HG03060 (cell line): ENCODE measurements at regions not wholly inside any gene's neighbourhood (a gene's known extent, or its start where the extent isn't known, plus 50 kb on each side); places are given as distances from the start of the nearest gene placed in this dataset.

Experiments used
- ATAC-seq: cut with Tn5 transposase; IDR thresholded peaks from one replicate; pipeline ENCODE4 v1.9.1; 2021; ENCODE audit warnings: low read depth, moderate number of reproducible peaks; ENCODE audit not compliant: unreplicated experiment

GRCh38 chr3:80261082-80261481 lies 493.3 kb upstream of the ROBO1 start:
- ATAC-seq: no peak

- ATAC-seq: no peak
These were observed 491.9 kb upstream of the ROBO1 start for GRCh38 chr3:80259736-80260135.

DNA sequence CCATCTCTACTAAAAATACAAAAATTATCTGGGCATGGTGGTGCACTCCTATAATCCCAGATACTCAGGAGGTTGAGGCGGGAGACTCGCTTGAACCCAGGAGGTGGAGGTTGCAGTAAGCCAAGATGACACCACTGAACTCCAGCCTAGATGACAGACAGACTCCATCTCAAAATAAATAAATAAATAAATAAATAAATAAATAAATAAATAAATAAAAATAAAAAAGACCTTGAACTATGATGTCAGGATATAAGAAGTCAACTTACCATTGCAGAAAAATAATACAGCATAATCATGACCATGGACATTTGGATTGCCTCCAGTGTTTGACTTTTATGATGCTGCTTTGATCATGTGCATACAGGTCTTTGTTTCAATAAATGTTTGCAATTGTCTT lies 484.3 kb upstream of the ROBO1 start:
- no peak for ATAC-seq

DNA sequence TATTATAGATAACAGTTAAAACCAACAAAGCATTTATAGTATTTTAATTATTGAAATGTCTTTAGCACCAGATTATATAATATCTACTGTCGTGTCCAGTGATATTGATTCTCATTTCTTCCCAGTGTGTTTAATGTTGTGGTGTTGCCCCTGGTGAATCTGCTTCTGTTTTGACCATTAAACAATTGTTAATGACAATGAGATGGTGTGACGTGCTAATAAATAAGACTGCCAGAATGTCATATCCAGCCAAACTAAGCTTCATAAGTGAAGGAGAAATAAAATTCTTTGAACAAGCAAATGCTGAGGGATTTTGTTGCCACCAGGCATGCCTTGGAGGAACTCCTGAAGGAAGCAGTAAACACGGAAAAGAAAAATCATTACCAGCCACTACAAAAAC lies 480.0 kb upstream of the ROBO1 start:
- ATAC-seq: no peak

- no peak for ATAC-seq
These were observed 476.6 kb upstream of the ROBO1 start for GRCh38 chr3:80244390-80244789.

DNA sequence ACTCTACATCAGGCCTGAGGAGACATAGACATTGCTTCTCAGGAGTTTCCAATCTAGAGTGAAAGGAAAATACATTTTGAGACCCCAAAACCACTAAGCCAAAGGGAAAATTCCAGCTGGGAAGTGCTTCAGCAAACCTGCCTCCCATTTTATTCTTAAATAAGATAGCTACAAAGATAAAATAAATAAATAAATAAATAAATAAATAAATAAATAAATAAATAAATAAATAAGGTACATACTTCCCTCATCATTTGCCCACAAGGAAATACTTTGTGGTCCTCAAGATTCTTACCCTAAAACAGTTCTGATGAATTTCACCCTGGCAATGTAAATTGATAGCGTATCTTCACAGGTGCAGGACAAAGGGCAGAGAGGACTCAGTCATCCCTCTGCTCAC lies 474.0 kb upstream of the ROBO1 start:
- ATAC-seq: no peak

DNA sequence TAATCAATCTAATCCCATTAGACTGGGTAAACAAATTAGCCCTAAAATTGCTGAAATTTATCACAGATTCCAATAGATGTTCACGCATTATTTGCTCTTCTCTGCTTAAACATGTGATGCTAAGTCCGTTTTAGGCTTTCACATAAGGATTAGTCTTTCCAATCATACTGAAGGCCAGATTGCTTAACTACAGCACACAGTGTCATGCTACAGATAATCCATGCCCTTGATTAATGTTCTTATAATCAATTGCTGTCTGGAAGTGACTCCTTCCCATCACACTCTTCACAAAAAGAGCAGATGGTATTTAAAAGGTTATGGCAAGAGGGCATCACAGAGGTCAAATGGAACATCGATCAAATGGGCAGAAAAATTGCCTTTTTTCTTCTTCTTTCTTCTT lies 471.5 kb upstream of the ROBO1 start:
- no peak for ATAC-seq

DNA sequence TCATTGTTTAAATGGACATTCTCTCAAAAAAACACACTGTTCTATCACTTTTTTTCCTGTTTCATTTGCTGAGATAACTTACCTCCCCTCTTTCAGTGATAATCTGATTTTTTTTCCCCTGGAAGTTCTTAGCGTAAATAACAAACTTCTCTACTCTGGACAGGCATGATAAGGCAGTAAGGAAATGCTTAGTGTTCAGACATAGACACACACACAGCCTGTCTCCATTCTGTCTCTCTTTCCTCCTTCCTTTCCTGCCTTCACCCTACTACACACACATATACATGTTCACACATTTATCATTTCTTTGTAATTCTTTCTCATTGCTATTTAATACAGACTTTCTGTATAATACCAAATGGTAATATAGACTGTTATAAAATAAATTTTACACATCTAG lies 470.8 kb upstream of the ROBO1 start:
- no peak for ATAC-seq

- no peak for ATAC-seq
These were observed 470.4 kb upstream of the ROBO1 start for GRCh38 chr3:80238152-80238551.

GRCh38 chr3:80234706-80235105 lies 466.9 kb upstream of the ROBO1 start:
- no peak for ATAC-seq

DNA sequence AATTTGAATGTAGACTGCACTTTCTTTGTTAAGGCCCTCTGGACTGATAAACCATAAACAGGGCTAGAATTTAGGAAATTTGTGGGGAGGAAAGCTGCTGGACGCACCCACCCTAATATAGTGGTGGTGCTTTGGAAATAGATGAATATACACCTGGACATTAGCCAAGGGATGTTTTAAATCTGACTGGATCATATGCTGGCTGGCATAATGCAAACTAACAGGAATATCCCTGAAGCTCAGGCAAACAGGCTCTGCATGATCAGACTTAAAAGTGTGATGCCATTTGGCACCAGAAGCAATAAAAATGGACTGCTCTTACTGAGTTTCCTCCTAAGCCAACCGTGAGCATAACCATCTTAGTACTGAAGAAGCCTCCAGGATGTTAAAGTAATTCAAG lies 465.8 kb upstream of the ROBO1 start:
- ATAC-seq: no peak

DNA sequence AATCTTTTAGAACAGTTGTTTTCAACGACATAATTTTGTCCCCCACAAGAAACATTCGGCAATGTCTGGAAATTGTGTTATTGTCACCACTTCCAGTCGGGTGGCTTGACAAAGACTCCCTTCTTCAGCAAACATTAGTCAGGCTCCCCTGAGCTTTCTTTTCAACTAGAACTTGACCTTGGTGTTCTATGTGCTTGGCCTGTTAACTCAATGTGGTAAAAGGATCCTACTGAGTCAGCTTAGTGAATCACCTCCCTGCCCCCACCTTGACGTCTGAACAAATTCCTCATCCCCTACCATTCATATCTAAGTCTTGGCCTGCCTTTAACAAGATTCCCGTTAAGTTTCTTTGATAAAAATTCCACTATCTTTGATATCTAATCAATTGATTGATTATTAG lies 465.0 kb upstream of the ROBO1 start:
- no peak for ATAC-seq

GRCh38 chr3:80230962-80231361 lies 463.2 kb upstream of the ROBO1 start:
- ATAC-seq: no peak

DNA sequence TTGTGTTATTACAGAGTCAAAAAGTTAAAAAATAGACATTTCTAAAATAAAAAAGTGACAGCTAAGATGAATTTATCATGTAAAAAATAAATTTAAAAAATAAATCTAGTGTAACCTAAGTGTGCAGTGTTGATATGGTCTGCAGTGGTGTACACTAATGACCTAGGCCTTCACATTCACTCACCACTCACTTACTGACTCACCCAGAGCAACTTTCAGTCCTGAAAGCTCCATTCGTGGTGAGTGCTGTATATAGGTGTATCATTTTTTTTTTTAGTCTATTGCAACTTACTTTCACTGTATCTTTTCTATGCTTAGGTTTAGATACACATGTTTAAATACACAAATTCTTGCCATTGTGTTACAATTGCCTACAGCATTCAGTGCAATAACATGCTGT lies 459.4 kb upstream of the ROBO1 start:
- ATAC-seq: no peak

DNA sequence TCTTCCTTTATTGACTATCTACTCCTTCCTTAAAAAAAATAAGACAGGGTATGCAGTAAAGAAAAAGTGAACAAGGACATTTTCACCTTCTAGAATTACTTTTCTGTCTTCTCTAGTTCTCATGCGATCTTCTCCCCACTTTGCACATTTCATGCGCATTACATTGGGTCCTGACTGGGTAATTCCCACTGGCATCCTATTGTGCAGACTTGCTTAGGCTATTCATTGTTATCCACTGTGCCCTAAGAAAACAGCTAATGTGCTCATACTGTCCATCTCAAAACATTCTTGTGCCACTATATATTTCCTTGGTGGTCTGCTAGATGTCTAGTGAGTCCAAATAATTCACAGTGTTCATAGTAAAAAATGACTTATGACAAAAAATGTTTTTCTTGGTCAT lies 447.4 kb upstream of the ROBO1 start:
- ATAC-seq: no peak

DNA sequence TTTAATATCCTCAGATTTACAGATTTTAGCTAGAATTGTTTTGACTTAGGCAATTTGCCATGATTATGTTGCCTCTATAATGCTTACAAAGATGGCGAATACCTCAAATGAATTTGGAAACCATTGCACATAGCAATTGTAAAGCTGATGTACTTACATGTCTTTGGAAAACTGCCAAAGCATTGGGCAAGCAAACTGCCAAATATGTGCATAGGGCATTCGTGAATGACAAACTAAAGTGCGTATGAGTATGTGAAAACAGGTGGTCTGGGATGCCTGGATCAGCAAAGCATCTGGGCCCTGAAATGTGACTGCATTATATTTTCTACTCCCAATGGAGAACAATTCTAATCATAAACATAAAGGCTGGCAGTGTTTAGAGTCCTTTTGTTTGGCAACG lies 445.3 kb upstream of the ROBO1 start:
- no peak for ATAC-seq

GRCh38 chr3:80192936-80193335 lies 425.1 kb upstream of the ROBO1 start:
- ATAC-seq: no peak

- no peak for ATAC-seq
These were observed 422.3 kb upstream of the ROBO1 start for GRCh38 chr3:80190051-80190450.

DNA sequence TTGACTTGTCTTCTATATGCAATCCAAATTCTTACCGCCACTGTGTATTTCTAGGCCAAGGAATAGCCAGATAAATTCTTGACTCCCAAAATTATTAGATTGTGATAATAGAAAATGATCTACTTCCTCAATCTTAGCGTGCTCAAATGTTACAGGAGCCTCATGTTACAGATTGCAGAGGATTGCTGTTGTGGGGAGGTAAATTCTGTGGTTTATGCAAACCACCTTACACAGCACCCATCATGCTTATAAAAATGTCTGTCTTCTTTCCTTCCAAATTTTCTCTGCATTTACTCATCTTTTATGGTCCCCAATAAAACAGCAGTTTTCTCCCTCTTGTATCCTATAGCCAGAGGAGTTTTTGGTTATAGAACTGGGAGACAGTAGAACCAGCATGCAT lies 420.2 kb upstream of the ROBO1 start:
- no peak for ATAC-seq

DNA sequence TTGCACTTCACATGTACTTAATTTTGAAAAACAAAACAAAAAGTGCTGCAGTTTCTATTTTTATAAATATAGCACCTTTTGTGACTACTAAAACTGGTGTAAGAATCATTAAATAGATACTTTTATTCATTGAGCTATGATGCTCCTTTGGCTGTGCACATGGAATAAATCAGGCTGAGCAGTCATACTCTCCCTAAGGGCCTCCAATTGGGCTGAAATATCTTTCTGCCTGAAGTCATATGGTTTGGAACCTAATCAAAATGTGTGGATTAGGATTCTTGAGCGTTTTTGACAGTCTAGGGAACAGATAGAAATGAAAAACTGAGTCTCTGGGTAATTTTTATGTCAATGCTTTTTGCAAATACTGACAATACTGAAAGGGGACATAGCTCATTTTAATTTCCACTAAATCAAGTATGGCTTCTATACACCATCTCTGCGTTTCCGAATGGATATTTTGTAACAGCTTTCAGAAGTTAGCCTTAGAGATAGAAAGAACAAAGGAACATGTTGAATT lies 392.2 kb upstream of the ROBO1 start:
- ATAC-seq: no peak

- no peak for ATAC-seq
These were observed 390.5 kb upstream of the ROBO1 start for GRCh38 chr3:80158332-80158731.

DNA sequence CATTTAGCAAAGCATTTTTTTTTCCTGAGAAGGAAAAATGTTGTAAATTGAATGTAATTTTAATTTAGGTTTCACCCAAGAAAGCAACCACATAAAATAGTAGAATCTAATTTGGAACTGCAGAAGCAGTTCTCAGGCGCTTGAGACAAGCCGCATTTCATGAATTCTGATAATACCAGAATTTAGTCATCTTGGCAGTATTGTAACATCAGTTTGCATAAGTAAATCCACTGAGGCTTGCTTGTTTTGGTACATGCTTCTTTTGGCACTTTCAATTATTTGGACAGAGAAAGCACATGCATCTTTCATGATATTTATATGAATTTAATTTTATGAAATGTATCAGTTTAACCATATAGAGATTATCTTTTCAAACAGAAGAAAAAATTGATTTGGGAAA lies 389.7 kb upstream of the ROBO1 start:
- ATAC-seq: no peak

- ATAC-seq: no peak
These were observed 384.9 kb upstream of the ROBO1 start for GRCh38 chr3:80152692-80153091.
